DMS 273 treated with DMSO at 0.1 percent for 48 hours (cell line): ENCODE measurements at regions not wholly inside any gene's neighbourhood (a gene's known extent, or its start where the extent isn't known, plus 50 kb on each side); places are given as distances from the start of the nearest gene placed in this dataset.
"Not testable (repeated sequence)": the region's sequence is repeated elsewhere in the genome, so short reads cannot be mapped to it uniquely, and the experiment has no call there.

Experiments used
- DNase-seq: peaks from one replicate; lab custom pipeline; 2025; lab: John Stamatoyannopoulos, UW

DNA sequence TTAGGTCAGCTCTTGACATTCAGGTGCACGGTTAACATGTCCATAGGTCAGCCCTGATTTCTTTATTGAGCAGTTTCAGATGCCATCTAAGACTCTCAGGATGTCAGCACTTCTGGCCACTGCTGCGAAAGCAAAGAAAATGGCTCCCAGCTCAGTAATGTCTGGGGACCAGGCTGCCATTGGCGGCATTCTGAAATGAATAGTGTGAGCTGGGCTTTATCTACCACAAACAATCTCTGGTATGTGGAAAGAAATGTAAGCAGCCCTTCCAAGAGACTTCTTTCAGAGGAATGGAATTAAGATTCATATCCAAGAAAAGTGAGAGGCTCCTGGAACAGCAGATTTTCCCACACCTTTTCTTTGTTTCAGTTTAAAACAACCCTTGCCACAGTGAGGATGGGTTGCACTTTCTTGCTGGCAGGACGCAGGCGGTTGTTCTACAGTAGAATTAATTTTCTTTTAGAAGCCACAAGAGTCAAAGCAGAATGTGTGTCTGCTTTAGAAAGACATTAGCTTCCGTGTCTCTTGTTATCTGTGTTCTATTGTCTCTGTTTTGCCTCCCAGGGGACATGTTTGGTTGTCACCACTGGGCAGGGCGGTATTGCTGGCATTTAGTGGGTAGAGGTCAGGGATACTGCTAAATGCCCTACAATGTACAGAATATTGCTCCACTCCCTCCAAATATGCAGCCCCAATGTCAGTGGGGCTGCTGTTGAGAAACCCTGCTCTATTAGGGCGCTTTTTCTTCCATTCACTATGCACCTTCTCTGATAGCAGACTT, 149.9 kb upstream of the ANKH start:
- DNase-seq: no peak

DNA sequence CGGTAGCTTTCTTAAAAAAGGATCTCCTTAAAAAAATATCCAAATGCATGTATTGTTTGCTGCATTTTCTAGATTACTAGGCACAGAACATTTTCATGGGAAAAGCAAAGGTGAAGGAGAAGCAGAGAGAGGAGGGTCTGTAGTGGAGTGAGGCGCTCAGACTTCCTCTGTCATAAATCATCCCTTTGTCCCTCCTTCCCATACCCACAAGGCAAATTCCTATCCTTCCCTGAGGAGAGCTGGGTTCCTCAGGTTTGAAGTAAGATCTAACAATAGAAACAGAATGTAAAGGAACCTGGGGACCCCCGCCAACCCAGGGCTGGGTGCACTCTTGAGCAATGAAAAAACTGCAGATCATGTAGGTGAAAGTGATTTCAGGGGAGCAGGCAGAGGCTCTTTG, 149.2 kb upstream of the ANKH start:
- DNase-seq: no peak

DNA sequence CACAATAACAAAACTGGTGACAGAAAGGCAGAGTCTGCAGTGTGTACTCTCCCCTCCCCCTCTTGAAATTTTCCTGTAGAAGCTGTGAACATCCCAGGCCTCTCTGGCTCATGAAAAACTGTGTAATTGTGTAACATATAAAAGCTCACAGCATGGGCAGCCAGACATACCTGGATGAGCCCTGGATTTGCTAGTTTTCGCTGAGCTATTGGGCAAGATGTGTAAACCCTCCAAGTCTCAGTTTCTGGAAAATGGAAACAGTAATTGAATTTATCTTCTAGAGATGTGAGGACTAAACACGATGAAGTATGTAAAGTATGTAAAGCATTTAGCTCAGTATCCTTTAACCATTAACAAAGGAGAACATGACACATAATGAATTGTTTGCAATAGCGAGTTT, 143.2 kb upstream of the ANKH start:
- no peak for DNase-seq

DNA sequence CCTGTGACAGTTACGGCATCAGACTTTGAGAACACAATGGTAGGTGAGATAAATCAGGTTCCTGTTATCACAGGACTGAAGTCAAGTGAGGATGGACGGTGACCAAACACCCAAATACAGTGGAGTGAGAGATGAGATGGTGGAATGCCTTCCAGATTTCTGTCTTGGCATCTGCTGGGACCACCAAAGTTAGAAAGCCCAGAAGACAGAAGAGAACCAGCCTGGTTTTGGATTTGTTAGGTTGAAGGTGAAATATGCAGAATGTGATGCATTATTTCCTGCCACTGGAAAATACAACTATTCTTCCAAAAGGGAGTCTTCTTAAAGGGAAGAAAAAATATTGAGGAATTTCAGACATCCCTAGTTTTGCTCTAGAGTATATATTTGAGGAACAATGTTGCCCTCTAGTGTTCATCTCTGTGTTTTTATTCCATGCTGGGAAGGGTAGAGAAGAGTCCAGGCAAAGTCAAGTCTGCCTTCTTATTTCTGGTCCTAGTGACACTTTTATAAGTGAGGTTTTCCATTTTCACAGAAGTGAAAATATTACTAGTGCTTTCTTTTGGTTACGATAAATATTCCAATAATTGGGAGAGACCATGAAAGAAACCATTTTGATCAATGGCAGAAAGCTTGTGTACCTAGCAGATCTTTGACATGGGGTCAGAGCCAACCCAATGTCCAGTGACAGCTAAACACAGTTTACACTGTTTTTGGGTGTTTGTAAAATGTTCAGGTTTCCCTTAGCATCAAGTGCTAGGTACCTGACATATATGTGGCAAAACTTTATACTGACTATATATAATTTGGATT, 142.3 kb upstream of the ANKH start:
- peak; percentile 60 for DNase-seq

GRCh38 chr5:15012061-15012460, 140.5 kb upstream of the ANKH start:
- no peak for DNase-seq

- DNase-seq: no peak
These were observed 139.4 kb upstream of the ANKH start for GRCh38 chr5:15010936-15011335.

DNA sequence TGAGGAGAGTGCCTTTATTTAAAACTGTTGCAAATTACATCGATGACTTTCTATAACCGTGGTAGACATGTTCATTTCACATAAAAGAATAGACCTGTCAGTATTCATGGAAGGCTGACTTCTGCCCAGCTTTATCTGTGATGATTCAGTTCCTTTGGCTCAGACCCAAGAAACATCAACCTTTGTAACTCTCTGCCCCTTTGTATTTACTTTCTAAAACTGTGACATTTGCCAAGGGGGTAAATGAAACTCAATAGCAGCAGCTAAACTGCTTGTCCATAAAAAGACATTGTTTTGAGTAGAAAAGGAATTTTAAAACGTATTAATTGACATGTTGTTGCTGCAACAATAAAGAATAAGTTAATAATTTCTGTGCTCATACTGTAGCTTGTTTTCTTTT, 137.8 kb upstream of the ANKH start:
- no peak for DNase-seq

DNA sequence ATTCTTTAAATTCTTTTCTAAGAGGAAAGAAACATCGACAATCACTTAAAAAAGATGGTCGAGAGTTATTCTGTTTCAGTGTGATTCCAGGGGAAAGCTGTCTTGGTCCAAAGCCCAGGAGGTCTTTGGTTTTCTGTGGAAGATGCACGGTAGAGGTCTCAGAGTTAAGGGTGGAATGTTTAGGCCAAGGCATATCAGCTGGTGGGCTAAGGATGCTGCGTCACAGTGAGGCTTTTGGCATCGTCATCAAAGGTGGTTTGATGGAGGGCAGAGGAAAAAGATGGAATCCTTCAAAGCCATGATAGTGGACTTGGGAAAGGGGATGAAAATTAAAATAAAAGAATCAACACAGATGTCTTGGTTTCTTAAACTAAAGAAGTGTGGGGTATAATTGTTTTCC, 137.3 kb upstream of the ANKH start:
- no peak for DNase-seq

DNA sequence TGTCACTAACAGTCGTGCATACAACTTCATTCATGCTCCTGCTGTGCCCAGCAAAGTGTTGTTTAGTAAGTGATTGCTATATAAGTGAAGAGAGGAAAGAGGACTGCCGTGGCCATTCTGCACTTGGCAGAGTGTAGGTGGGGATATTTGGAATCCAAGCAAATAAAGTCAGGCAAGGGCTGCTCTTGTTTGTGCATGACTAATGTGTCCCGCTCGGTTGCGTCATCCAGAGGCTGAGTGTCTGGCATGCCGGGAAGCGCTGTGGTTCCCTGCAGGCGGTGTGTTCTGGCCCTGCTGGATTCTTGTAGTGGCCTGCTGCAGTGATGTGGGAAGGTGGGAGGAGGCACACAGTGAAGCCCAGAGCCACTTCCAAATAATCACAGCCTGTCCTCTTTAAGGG, 136.9 kb upstream of the ANKH start:
- no peak for DNase-seq

DNA sequence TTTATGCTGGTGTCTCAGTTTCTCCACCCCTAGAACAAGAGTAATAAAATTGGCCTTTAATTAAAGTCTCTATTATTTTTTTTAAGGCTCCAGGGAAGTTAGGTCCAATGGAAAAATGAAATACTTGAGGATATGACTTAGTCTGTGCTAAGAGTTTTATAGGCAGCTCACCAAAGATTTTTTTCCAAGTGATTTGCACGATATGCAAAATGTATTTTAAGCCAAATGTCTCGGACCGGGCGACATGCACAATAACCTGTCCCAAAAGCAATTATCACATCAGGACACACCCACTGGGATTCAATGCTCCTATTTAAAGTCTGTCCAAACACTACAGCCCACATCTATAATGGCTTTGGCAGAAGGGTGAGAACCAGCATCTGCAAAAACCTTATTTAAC, 136.1 kb upstream of the ANKH start:
- no peak for DNase-seq

DNA sequence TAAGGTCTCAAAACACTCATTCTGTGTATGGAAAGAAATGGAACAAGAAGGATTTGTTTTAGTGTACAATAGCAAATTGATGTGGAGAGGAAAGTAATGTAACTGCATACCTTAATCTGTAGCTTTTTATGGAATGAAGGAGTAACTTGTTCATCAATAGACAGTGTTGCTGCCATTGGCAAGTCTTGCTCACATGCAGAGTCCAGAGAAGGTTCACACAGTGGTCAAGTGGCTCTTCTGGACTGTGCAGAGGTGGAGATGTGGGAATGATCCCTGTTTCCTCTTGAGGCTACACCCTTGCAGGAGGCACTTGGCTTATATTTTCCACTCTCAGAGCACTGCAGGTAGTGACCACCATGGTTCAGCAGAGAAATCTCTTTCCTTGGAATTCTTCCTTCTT, 132.9 kb upstream of the ANKH start:
- DNase-seq: no peak

GRCh38 chr5:15003511-15003920, 131.9 kb upstream of the ANKH start:
- DNase-seq: peak; percentile 49

GRCh38 chr5:15002791-15003190, 131.2 kb upstream of the ANKH start:
- DNase-seq: no peak

DNA sequence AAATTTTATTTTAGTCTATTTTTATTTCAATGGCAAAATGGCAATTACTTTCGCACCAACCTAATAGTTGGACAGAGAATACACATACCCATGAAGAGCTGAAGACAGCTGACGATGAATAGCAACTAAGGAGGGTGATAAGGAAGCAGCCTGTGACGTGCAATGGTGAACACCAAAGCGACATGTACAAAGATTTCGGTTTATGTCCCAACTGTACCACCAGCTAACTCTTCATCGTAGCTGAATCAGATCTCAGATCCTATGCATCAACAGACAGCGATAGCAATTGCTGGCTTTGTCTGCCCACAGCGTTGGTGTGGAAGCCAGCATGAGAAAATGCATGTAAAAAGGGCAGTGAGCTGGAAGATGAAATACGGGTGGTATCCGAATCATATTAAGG, 130.6 kb upstream of the ANKH start:
- DNase-seq: no peak

DNA sequence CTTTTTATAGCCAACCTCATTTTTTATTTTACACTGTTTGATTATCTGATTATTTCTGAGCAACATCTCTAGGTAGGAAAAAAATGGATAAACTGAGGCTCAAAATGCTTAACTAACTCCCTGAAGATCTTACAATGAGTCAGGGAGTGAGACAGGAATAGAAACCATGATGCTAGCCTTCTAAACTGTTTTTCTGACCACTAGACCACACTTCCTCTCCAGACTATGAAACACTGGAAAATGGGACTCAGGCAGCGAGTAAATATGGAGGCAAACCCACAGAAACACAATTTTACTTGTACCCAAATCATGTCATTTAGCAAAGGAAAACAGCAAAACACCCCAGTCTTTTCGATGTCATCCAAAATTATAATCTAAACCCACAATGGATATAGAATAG, 129.9 kb upstream of the ANKH start:
- no peak for DNase-seq

DNA sequence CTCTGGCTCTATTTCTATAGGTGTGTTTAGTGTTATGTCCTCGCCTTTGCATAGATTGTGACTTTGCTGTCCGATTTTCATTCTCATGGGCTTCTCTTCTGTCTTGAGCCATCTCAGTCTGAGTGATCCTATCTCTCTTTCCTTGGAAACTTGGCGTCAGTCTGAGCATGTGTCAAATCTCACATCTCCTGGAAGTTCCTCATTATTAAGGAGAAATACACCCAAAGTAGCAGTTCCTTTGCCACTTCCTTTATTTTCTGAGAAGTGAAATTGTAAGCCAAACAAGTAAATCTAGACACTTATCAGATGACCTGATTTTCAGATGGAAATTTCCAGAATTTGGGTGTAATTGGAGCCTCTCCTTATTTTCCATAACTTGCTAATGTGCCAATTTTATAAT, 126.9 kb upstream of the ANKH start:
- no peak for DNase-seq

- no peak for DNase-seq
These were observed 125.4 kb upstream of the ANKH start for GRCh38 chr5:14996997-14997396.

- no peak for DNase-seq
These were observed 123.7 kb upstream of the ANKH start for GRCh38 chr5:14995229-14995628.

- not testable (repeated sequence) for DNase-seq
These were observed 122.0 kb upstream of the ANKH start for GRCh38 chr5:14993459-14994133.

DNA sequence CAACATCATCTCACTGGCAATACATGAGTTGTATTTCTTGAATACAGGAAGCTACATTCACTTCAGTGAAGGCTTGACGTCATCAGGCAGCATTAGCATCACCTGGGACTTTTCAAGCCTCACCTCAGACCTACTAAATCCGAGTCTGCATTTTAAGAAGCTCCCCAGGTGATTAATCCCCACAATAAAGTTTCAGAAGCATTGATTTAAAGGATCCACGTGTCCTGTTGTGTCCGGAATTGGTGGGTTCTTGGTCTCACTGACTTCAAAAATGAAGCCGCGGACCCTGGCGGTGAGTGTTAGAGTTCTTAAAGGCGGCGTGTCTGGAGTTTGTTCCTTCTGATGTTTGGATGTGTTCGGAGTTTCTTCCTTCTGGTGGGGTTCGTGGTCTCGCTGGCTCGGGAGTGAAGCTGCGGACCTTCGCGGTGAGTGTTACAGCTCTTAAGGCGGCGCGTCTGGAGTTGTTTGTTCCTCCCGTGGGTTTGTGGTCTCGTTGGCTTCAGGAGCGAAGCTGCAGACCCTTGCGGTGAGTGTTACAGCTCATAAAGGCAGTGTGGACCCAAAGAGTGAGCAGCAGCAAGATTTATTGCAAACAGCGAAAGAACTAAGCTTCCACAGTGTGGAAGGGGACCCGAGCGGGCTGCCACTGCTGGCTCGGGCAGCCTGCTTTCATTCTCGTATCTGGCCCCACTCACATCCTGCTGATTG, 121.3 kb upstream of the ANKH start:
- DNase-seq: not testable (repeated sequence)

DNA sequence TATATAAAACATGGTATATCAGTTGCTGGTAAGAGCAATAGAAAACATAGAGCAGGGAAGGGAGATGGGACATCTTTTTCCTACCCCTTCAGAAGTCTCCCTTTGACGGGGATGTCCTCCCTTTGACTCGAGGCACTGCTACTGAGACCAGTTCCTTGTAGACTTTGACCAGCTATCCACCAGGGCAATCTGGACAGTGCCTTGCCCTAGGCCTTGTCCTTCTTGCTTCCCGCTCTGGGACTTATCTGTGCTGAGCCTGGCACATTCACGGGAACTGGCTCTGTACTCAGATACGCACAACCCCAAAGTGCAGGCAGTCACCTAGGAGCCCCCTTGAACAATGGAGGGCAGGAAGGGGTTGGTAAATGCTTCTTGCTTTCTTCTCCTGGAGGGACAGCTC, 116.6 kb upstream of the ANKH start:
- DNase-seq: no peak

GRCh38 chr5:14986413-14986812, 114.8 kb upstream of the ANKH start:
- no peak for DNase-seq
